OCI-LY7 (cell line): ENCODE measurements at regions not wholly inside any gene's neighbourhood (a gene's known extent, or its start where the extent isn't known, plus 50 kb on each side); places are given as distances from the start of the nearest gene placed in this dataset.

Experiments
- BruUV-seq: library from RNA; stranded (reverse); fragments of 400-500 nt; replicated peaks from 2 replicates; lab custom pipeline; 2021; lab: Mats Ljungman, UMichigan
- CTCF ChIA-PET: fragments of 300-600 bp; sonication (Branson Sonifier 250); formaldehyde crosslinking; loops from one replicate; lab custom pipeline; 2022; ENCODE audit warnings: antibody characterized with exemption; ENCODE audit not compliant: unreplicated experiment; lab: Charles Lee
- POLR2A ChIA-PET: fragments of 300-600 bp; sonication (Branson Sonifier 250); formaldehyde crosslinking; loops from one replicate; lab custom pipeline; 2022; ENCODE audit warnings: antibody characterized with exemption; lab: Charles Lee
- DNase-seq: peaks from one replicate; pipeline ENCODE4 v3.0.0-alpha.2; 2015; ENCODE audit warnings: low spot score
- H2AFZ ChIP-seq: fragments of 200-600 bp; sonication (generic), shearing (Covaris generic); 2 replicates; pipeline ENCODE4 v1.6.1; 2014; ENCODE audit warnings: mild to moderate bottlenecking, antibody characterized with exemption, low read length, moderate library complexity
- H3K27ac ChIP-seq: fragments of 200-600 bp; sonication (generic); 2 replicates; pipeline ENCODE4 v1.5.1; 2014; ENCODE audit warnings: mixed run types, low read depth, mild to moderate bottlenecking, moderate library complexity, low read length, inconsistent platforms; ENCODE audit not compliant: poor library complexity, severe bottlenecking
- H3K36me3 ChIP-seq: fragments of 200-600 bp; sonication (generic); 2 replicates; pipeline ENCODE4 v1.6.1; 2014; ENCODE audit warnings: mild to moderate bottlenecking, antibody characterized with exemption, low read length, moderate library complexity, mixed read lengths; ENCODE audit not compliant: insufficient read depth
- H3K4me1 ChIP-seq: fragments of 200-600 bp; sonication (generic); 2 replicates; pipeline ENCODE4 v1.5.1; 2014; ENCODE audit warnings: mild to moderate bottlenecking, low read length; ENCODE audit not compliant: insufficient read depth, poor library complexity, severe bottlenecking
- H3K4me2 ChIP-seq: fragments of 200-600 bp; sonication (generic); 2 replicates; pipeline ENCODE4 v1.6.1; 2014; ENCODE audit warnings: mild to moderate bottlenecking, low read length
- H3K4me3 ChIP-seq: fragments of 200-600 bp; sonication (generic); 2 replicates; pipeline ENCODE4 v1.5.1; 2014; ENCODE audit warnings: mild to moderate bottlenecking, low read depth, low read length; ENCODE audit not compliant: poor library complexity, severe bottlenecking
- H3K79me2 ChIP-seq: fragments of 200-600 bp; sonication (generic); 2 replicates; pipeline ENCODE4 v1.6.1; 2016; ENCODE audit warnings: low read depth, mild to moderate bottlenecking, low read length, moderate library complexity, mixed read lengths; ENCODE audit not compliant: insufficient read depth
- H3K9me2 ChIP-seq: fragments of 200-600 bp; sonication (generic); 2 replicates; pipeline ENCODE4 v1.6.1; 2016; ENCODE audit warnings: mild to moderate bottlenecking, low read length, mixed read lengths; ENCODE audit not compliant: insufficient read depth
- H3K9me3 ChIP-seq: fragments of 200-600 bp; sonication (generic); 2 replicates; pipeline ENCODE4 v1.6.1; 2014; ENCODE audit warnings: mild to moderate bottlenecking, mixed run types, low read length, mixed read lengths
- H4K20me1 ChIP-seq: fragments of 200-600 bp; sonication (generic); 2 replicates; pipeline ENCODE4 v1.6.1; 2014; ENCODE audit warnings: mild to moderate bottlenecking, antibody characterized with exemption, low read length, moderate library complexity, mixed read lengths; ENCODE audit not compliant: insufficient read depth
- CTCF ChIP-seq: fragments of 200-600 bp; sonication (generic); conservative IDR thresholded peaks from 2 replicates; pipeline ENCODE4 v1.5.1; 2014; ENCODE audit warnings: mild to moderate bottlenecking, antibody characterized with exemption, low read length, moderate library complexity, mixed read lengths
- EZH2phosphoT487 ChIP-seq: fragments of 200-600 bp; sonication (generic); IDR thresholded peaks from 2 replicates; pipeline ENCODE4 v1.6.1; 2018; ENCODE audit warnings: low read depth, borderline replicate concordance, mild to moderate bottlenecking, mixed run types, antibody characterized with exemption, low read length, moderate library complexity, mixed read lengths
- intact Hi-C: fragments of 100-400 bp; cut with micrococcal nuclease; formaldehyde crosslinking; loops from one replicate; pipeline ENCODE4 v1.10.0; 2022; ENCODE audit not compliant: unreplicated experiment

GRCh38 chr16:82379551-82379950 lies 209.5 kb upstream of the MPHOSPH6 start:
- no peak for TF ChIP-seq EZH2phosphoT487
- no peak for TF ChIP-seq CTCF
- Histone ChIP-seq H3K4me3 (no peak overlapping the region), H2AFZ (no peak overlapping the region), H3K9me2 (no peaks in the 10 kb centered on the region), H3K36me3 (no peaks in the 10 kb centered on the region), H3K4me1 (no peaks in the 10 kb centered on the region), H3K9me3 (no peaks in the 10 kb centered on the region), H4K20me1 (no peaks in the 10 kb centered on the region), H3K4me2 (no peak overlapping the region), H3K27ac (no peak overlapping the region), H3K79me2 (no peaks in the 10 kb centered on the region)
- BruUV-seq = no TSS peak
- no peak for DNase-seq
- intact Hi-C loops = no loop called here
- ChIA-PET POLR2A (no interaction called here), CTCF (no interaction called here)

- H2AFZ ChIP-seq = no peak overlapping the region
- TF ChIP-seq EZH2phosphoT487 = no peak
- TF ChIP-seq CTCF = no peak
- no peaks in the 10 kb centered on the region for H3K4me1 ChIP-seq
- H3K4me2 ChIP-seq = no peak overlapping the region
- H3K27ac ChIP-seq = no peak overlapping the region
- POLR2A ChIA-PET = no interaction called here
- DNase-seq = no peak
- H3K4me3 ChIP-seq = no peak overlapping the region
- BruUV-seq = no TSS peak
- no peaks in the 10 kb centered on the region for H3K79me2 ChIP-seq
- no peaks in the 10 kb centered on the region for H3K9me3 ChIP-seq
- intact Hi-C loops = no loop called here
- CTCF ChIA-PET = no interaction called here
- no peaks in the 10 kb centered on the region for H3K9me2 ChIP-seq
- no peaks in the 10 kb centered on the region for H4K20me1 ChIP-seq
- no peaks in the 10 kb centered on the region for H3K36me3 ChIP-seq
These were observed 204.0 kb upstream of the MPHOSPH6 start for GRCh38 chr16:82373976-82374375.

GRCh38 chr16:82370282-82370681 lies 200.3 kb upstream of the MPHOSPH6 start:
- ChIA-PET CTCF (no interaction called here), POLR2A (no interaction called here)
- H3K27ac ChIP-seq = no peak overlapping the region
- no peak overlapping the region for H3K4me2 ChIP-seq
- H3K9me2 ChIP-seq = no peaks in the 10 kb centered on the region
- H3K36me3 ChIP-seq = no peaks in the 10 kb centered on the region
- H2AFZ ChIP-seq = no peak overlapping the region
- no peaks in the 10 kb centered on the region for H3K79me2 ChIP-seq
- no TSS peak for BruUV-seq
- intact Hi-C loops = no loop called here
- H4K20me1 ChIP-seq = no peaks in the 10 kb centered on the region
- no peak for DNase-seq
- no peaks in the 10 kb centered on the region for H3K9me3 ChIP-seq
- no peak for TF ChIP-seq EZH2phosphoT487
- H3K4me1 ChIP-seq = no peaks in the 10 kb centered on the region
- no peak overlapping the region for H3K4me3 ChIP-seq
